Neural cell (in vitro differentiated cells): ENCODE measurements at regions not wholly inside any gene's neighbourhood (a gene's known extent, or its start where the extent isn't known, plus 50 kb on each side); places are given as distances from the start of the nearest gene placed in this dataset.

Source experiments
- CTCF ChIP-seq: fragments of 450-650 bp; IDR thresholded peaks from 2 replicates; pipeline ENCODE4 v1.5.1; 2014; ENCODE audit warnings: antibody characterized with exemption, mild to moderate bottlenecking, moderate library complexity; ENCODE audit not compliant: poor library complexity, severe bottlenecking
- EP300 ChIP-seq: fragments of 450-650 bp; conservative IDR thresholded peaks from 2 replicates; pipeline ENCODE4 v1.6.1; 2014; ENCODE audit warnings: antibody characterized with exemption, mild to moderate bottlenecking, moderate library complexity; ENCODE audit not compliant: poor library complexity, severe bottlenecking
- POLR2AphosphoS5 ChIP-seq: IDR thresholded peaks from 2 replicates; pipeline ENCODE4 v1.6.1; 2012
- TAF1 ChIP-seq: IDR thresholded peaks from 2 replicates; pipeline ENCODE4 v1.6.1; 2012; ENCODE audit warnings: low read depth

- TF ChIP-seq POLR2AphosphoS5 (no peak), CTCF (no peak), EP300 (no peak), TAF1 (no peak)
These were observed 131.4 kb upstream of the OR4E1 start for GRCh38 chr14:21804981-21805380.
